GM21528 (cell line): ENCODE measurements at regions not wholly inside any gene's neighbourhood (a gene's known extent, or its start where the extent isn't known, plus 50 kb on each side); places are given as distances from the start of the nearest gene placed in this dataset.
"Not testable (repeated sequence)": the region's sequence is repeated elsewhere in the genome, so short reads cannot be mapped to it uniquely, and the experiment has no call there.

Source experiments
- ATAC-seq: cut with Tn5 transposase; IDR thresholded peaks from one replicate; pipeline ENCODE4 v1.9.1; 2021; ENCODE audit warnings: mild to moderate bottlenecking, moderate library complexity; ENCODE audit not compliant: unreplicated experiment, low FRiP score

DNA sequence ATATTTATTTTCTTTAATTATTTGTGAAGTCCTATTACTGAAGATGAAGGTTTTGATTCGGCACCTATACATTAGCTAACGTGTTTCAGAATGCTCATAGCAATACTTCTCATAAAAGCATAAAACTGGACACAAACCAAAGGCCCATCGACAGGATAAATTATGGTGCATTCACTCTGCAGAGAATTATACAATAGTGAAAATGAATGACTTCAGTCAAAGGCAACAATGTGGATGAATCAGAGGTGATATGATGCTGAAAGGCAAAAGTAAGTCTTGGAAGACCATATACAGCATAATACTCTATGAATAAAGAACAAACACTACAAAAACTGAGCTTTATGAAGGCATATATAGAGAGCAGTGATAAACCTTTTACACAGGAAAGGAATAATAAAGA is 156.6 kb upstream of the EGLN3 start:
- no peak for ATAC-seq

GRCh38 chr14:34106310-34106709 is 155.4 kb upstream of the EGLN3 start:
- ATAC-seq: no peak

GRCh38 chr14:34104489-34105397 is 153.9 kb upstream of the EGLN3 start:
- ATAC-seq: no peak

- no peak for ATAC-seq
Observed at GRCh38 chr14:34103176-34103575, 152.3 kb upstream of the EGLN3 start.

- ATAC-seq: no peak
Observed at GRCh38 chr14:34099635-34100034, 148.8 kb upstream of the EGLN3 start.

- ATAC-seq: no peak
Observed at GRCh38 chr14:34098985-34099349, 148.1 kb upstream of the EGLN3 start.

- no peak for ATAC-seq
Observed at GRCh38 chr14:34098045-34098984, 147.4 kb upstream of the EGLN3 start.

DNA sequence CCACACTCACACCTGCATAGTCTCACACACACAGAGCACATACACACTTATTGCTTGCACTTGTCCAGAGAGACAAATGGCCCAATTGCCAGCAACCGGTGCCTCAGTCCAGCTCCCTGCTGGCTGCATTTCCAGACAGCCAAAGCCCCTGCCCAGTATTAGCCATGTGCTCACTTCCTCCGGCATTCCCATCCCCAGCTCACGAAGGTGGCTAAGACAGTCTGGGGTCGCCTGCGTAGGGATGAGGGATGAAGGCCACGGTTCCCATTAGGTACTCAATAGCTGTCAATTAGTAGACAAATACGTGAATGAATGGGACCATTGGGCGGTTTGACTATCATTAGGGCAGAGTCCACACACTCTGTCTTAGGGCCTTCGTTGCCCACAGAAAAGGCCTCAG is 146.8 kb upstream of the EGLN3 start:
- no peak for ATAC-seq

DNA sequence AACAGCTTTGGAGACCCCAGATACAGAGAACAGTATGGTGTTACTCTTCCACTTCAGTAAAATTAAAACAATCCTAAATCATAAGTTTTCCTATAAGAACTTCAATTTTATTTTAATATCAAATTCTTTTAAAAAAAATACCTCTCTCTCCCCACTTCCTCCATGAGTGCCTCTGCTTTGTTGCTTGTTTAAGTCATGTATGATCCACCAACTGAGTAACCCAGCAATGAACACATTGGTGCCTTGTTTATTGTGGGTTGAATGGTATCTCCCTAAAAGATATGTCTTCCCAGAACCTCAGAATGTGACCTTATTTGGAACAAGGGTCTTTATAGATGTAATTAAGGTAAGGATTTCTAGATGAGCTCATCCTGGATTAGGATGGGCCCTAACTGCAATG is 143.5 kb upstream of the EGLN3 start:
- no peak for ATAC-seq

DNA sequence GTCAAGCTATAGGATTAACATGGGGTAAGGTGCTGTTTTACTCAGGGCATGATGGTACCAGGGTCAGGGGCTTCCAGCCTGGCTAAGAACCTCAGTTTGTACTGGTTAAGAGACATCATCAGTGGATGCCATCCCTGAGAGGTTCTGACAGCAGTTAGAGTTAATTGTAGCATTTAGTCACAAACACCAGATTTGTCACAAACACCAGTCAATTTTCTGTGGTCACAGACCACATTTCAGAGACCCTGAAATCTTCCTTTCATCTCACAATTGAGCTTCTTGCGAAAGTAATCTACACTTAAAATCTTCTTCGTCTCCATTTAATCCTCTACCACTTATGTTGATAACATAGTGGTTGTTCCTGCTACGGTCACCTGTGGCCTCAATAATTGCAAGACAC is 143.0 kb upstream of the EGLN3 start:
- no peak for ATAC-seq

GRCh38 chr14:34090451-34090850 is 139.6 kb upstream of the EGLN3 start:
- ATAC-seq: no peak

DNA sequence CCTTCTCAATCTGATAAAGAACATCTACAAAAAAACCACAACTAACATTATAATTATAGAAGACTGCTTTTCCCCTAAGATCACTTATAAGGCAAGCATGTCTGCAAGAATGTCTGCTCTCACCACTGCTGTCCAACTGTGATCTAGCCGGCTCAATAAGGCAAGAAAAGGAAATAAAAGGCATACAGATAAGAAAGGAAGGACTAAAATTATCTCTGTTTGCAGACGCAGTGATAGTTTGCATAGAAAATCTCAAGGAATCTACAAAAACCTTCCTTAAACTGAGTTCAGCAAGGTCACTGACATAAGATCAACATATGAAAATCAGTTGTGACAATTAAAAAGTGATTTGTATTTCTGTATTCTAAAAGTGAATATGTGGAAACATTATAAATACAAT is 138.0 kb upstream of the EGLN3 start:
- no peak for ATAC-seq

GRCh38 chr14:34087571-34087970 is 136.7 kb upstream of the EGLN3 start:
- ATAC-seq: no peak

DNA sequence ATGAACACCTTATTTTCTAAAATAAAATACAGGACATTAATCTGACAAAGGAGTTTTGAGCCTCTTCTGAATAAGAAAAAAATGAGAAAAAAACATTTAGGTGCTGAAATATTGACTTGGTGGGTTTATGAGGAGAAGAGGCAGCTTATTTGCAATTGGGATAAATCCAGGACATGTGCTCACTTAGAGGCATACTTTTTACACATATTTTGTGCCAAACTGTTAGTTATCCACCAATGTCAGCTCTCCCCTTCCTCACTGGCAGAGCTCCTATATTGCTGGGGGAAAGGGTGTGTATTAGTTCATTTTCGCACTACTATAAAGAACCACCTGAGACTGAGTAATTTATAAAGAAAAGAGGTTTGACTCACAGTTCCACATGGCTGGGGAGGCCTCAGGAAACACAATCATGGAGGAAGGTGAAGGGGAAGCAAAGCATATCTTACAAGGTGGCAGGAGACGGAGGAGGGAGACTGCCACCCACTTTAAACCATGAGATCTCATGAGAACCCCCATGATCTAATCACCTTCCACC is 135.4 kb upstream of the EGLN3 start:
- no peak for ATAC-seq

DNA sequence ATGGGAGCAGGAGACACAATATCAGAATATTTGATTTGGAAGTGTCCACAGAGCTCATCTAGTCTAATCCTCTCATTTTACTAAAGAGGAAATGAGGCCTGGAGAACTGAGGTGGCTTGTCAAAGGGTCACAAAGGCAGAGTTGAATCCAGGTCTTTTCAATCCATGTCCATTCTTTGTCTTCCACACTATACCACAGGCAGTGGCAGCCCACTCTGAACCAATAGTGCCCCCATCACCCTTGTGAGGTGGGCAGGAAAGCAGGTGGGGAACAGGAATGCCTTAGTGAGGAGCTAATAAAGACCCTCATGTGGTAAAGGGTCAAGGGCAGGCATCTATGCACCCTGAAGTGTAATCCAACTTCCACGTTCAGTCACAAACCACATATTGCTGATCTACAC is 134.8 kb upstream of the EGLN3 start:
- ATAC-seq: no peak

GRCh38 chr14:34081576-34082136 is 130.8 kb upstream of the EGLN3 start:
- ATAC-seq: no peak

DNA sequence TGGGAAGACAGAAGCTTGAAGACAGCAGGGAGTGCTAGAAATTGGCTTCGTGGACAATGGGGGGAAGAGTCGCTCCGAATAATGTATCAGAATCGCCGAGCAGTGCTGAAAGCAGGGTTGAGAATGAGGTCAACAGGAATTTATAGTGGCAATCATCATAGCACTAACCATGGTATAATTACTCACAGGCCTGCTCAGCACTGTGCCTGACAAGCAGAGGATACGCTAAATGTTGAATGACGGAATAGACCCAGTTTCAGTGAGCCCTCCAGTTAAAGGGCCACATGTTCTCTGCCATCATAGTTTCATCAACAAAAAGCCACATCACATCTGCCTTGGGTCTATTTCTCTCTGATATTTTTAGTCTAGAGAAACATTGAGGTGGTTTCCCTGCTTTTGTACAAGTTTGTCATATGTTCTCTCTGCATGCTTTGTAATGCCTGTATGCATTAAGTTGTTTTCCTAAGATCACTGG is 130.3 kb upstream of the EGLN3 start:
- no peak for ATAC-seq

- ATAC-seq: not testable (repeated sequence)
Observed at GRCh38 chr14:34079643-34080042, 128.8 kb upstream of the EGLN3 start.

DNA sequence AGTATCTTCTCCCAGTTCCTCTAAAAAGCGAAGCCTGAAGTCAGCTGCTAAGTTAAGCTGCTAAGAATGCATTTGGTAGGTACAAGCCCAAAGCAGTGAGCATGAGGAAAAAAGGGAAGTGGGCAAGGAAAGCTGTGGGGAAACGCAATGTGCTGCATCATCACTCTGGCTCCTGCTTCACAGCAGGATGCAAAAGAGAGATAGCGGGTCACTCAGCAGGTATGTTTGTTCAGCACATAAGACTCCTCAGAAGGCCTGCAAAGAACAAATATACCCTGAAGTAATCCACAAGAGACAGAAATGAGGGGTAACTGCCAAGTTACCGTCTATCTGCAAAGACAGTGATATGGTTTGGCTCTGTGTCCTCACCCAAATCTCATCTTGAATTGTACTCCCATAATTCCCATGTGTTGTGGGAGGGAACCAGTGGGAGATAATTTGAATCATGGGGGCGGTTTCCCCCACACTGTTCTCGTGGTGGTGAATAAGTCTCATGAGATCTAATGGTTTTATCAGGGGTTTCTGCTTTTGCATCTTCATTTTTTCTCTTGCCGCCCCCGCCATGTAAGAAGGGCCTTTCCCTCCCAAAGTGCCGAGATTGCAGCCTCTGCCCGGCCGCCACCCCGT is 127.4 kb upstream of the EGLN3 start:
- ATAC-seq: no peak

DNA sequence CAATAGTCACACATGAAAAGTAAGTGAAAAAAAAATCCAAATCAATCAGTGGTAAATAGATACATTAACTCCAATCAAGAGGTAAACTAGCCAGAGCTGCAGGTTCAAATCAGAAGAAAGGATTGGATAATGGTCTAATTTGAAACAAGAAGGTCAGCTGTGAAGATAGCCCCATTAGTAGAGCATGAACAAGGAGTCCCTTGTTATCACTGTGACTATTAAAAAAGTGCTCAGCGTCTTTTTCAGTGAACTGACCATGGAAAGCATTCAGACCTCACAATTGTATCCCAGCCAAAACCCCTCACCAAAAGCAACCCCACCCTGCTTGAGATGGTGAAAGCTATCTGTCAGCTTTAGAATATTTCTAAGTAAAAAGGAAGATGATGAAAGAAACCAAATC is 125.0 kb upstream of the EGLN3 start:
- no peak for ATAC-seq
